ENCODE measurements at regions not wholly inside any gene's neighbourhood (a gene's known extent, or its start where the extent isn't known, plus 50 kb on each side); places are given as distances from the start of the nearest gene placed in this dataset.

DNA sequence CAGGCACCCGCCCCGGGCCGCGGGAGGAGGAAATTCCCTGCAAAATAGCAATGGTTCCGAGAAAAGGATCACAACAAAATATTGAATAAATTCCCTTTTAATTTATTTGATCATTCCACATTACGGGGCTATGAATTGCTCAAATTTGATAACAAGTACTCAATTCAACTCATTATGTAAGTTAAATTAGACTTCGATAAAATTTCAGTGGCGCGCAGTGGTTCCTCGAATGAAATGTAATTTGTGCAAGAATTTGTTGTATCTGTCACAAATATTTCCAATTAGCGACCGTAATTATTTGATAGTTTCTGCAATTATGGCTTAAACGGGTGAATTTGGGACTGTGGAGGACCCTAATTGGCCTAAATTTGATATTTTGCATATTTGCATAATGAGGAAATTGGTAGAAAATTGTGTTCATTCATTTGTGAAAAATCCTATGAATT is 76.0 kb upstream of the TBCA start:
- TF ChIP-seq CTCF (IDR thresholded peaks at IDR 0.05; ENCODE audit: low read depth, low read length) (no peak), POLR2A (IDR thresholded peaks at IDR 0.05; ENCODE audit: extremely low read depth, insufficient read length) (no peak)

Data from NB4 (cell line).